ENCODE measurements at regions not wholly inside any gene's neighbourhood (a gene's known extent, or its start where the extent isn't known, plus 50 kb on each side); places are given as distances from the start of the nearest gene placed in this dataset.

GRCh38 chr1:63049135-63049534 is 265.2 kb downstream of the ATG4C start:
- TF ChIP-seq ZNF70 (CRISPR knock-in tag; IDR thresholded peaks at IDR 0.05): no peak
- TF ChIP-seq CSDC2 (CRISPR knock-in tag; IDR thresholded peaks at IDR 0.05): no peak
- TF ChIP-seq ZFP30 (CRISPR knock-in tag; IDR thresholded peaks at IDR 0.05): no peak
- no peak for TF ChIP-seq POU6F1 (CRISPR knock-in tag; IDR thresholded peaks at IDR 0.05; ENCODE audit: borderline replicate concordance, low read depth)
- TF ChIP-seq ZNF8 (CRISPR knock-in tag; IDR thresholded peaks at IDR 0.05): no peak
- ATAC-seq: no peak

DNA sequence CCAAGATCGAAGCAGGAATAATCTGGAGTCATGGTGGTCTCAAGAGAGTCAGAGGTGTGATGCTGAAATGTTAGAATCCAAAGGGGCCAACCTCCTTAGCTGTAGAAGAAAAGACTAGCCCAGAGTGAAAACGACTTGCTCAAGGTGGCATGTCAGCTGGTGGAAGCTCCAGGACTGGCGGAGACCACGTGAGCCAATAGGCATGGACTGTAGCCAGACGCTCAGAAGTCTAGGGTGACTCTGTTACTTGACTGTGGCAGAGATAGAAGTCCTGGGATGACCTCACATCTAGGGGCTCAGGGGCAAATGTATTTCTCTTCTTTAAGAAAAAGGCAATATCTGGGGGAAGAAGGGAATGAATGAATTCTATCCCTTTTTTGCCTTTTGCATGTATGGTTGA is 267.4 kb downstream of the ATG4C start:
- no peak for TF ChIP-seq ZFP30 (CRISPR knock-in tag; IDR thresholded peaks at IDR 0.05)
- TF ChIP-seq PPARA (CRISPR knock-in tag; IDR thresholded peaks at IDR 0.05; ENCODE audit: borderline replicate concordance): no peak
- TF ChIP-seq, protein P1, sequence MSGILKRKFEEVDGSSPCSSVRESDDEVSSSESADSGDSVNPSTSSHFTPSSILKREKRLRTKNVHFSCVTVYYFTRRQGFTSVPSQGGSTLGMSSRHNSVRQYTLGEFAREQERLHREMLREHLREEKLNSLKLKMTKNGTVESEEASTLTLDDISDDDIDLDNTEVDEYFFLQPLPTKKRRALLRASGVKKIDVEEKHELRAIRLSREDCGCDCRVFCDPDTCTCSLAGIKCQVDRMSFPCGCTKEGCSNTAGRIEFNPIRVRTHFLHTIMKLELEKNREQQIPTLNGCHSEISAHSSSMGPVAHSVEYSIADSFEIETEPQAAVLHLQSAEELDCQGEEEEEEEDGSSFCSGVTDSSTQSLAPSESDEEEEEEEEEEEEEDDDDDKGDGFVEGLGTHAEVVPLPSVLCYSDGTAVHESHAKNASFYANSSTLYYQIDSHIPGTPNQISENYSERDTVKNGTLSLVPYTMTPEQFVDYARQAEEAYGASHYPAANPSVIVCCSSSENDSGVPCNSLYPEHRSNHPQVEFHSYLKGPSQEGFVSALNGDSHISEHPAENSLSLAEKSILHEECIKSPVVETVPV (CRISPR knock-in tag; IDR thresholded peaks at IDR 0.05): no peak
- TF ChIP-seq ZFP3 (CRISPR knock-in tag; IDR thresholded peaks at IDR 0.05): no peak
- TF ChIP-seq ESRRG (CRISPR knock-in tag; IDR thresholded peaks at IDR 0.05): no peak
- TF ChIP-seq ZNF565 (CRISPR knock-in tag; conservative IDR thresholded peaks at IDR 0.05; ENCODE audit: low read depth): no peak
- TF ChIP-seq, protein P2, sequence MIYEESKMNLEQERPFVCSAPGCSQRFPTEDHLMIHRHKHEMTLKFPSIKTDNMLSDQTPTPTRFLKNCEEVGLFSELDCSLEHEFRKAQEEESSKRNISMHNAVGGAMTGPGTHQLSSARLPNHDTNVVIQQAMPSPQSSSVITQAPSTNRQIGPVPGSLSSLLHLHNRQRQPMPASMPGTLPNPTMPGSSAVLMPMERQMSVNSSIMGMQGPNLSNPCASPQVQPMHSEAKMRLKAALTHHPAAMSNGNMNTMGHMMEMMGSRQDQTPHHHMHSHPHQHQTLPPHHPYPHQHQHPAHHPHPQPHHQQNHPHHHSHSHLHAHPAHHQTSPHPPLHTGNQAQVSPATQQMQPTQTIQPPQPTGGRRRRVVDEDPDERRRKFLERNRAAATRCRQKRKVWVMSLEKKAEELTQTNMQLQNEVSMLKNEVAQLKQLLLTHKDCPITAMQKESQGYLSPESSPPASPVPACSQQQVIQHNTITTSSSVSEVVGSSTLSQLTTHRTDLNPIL (CRISPR knock-in tag; IDR thresholded peaks at IDR 0.05; ENCODE audit: low read depth): no peak
- no peak for ATAC-seq

GRCh38 chr1:63051886-63052285 is 268.0 kb downstream of the ATG4C start:
- TF ChIP-seq OSR1 (CRISPR knock-in tag; IDR thresholded peaks at IDR 0.05) (no peak), RARB (CRISPR knock-in tag; IDR thresholded peaks at IDR 0.05) (no peak), ZFP3 (CRISPR knock-in tag; IDR thresholded peaks at IDR 0.05) (no peak), ESRRG (CRISPR knock-in tag; IDR thresholded peaks at IDR 0.05) (no peak), ARNTL (CRISPR knock-in tag; IDR thresholded peaks at IDR 0.05; ENCODE audit: borderline replicate concordance, low read depth) (no peak), TCF4 (CRISPR knock-in tag; IDR thresholded peaks at IDR 0.05; ENCODE audit: borderline replicate concordance) (no peak), ZFP30 (CRISPR knock-in tag; IDR thresholded peaks at IDR 0.05) (no peak), ZC3H10 (CRISPR knock-in tag; IDR thresholded peaks at IDR 0.05) (no peak), ZNF70 (CRISPR knock-in tag; IDR thresholded peaks at IDR 0.05) (no peak), TSHZ2 (CRISPR knock-in tag; IDR thresholded peaks at IDR 0.05) (no peak), TOX (CRISPR knock-in tag; IDR thresholded peaks at IDR 0.05; ENCODE audit: borderline replicate concordance) (no peak), BACH2 (CRISPR knock-in tag; IDR thresholded peaks at IDR 0.05; ENCODE audit: borderline replicate concordance) (no peak), PPARA (CRISPR knock-in tag; IDR thresholded peaks at IDR 0.05; ENCODE audit: borderline replicate concordance) (no peak), SNAI2 (CRISPR knock-in tag; IDR thresholded peaks at IDR 0.05) (no peak), ISL1 (CRISPR knock-in tag; IDR thresholded peaks at IDR 0.05) (no peak), GLIS3 (CRISPR knock-in tag; IDR thresholded peaks at IDR 0.05) (no peak), ZNF8 (CRISPR knock-in tag; IDR thresholded peaks at IDR 0.05) (no peak)
- TF ChIP-seq, protein P2 (CRISPR knock-in tag; IDR thresholded peaks at IDR 0.05; ENCODE audit: low read depth): no peak
- TF ChIP-seq, protein P1 (CRISPR knock-in tag; IDR thresholded peaks at IDR 0.05): no peak
- TF ChIP-seq, protein P3, sequence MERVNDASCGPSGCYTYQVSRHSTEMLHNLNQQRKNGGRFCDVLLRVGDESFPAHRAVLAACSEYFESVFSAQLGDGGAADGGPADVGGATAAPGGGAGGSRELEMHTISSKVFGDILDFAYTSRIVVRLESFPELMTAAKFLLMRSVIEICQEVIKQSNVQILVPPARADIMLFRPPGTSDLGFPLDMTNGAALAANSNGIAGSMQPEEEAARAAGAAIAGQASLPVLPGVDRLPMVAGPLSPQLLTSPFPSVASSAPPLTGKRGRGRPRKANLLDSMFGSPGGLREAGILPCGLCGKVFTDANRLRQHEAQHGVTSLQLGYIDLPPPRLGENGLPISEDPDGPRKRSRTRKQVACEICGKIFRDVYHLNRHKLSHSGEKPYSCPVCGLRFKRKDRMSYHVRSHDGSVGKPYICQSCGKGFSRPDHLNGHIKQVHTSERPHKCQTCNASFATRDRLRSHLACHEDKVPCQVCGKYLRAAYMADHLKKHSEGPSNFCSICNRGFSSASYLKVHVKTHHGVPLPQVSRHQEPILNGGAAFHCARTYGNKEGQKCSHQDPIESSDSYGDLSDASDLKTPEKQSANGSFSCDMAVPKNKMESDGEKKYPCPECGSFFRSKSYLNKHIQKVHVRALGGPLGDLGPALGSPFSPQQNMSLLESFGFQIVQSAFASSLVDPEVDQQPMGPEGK (CRISPR knock-in tag; IDR thresholded peaks at IDR 0.05; ENCODE audit: borderline replicate concordance): no peak
- no peak for ATAC-seq
